KBM-7 (cell line): ENCODE measurements at regions not wholly inside any gene's neighbourhood (a gene's known extent, or its start where the extent isn't known, plus 50 kb on each side); places are given as distances from the start of the nearest gene placed in this dataset.

Source experiments
- DNase-seq: peaks from one replicate; pipeline ENCODE4 v3.0.0-alpha.2; 2015
- in situ Hi-C: fragments of 300-500 bp; cut with MboI; formaldehyde crosslinking; loops from 2 replicates; pipeline ENCODE4 v1.14.3; 2020; ENCODE audit warnings: low sequenced_read_pairs, low pct_unique_long_range_greater_than_20kb, mixed read lengths

- in situ Hi-C loops, result no loop called here
- no peak for DNase-seq
These were observed 106.5 kb downstream of the CDH26 start for GRCh38 chr20:60064554-60065196.

- DNase-seq, result no peak
- in situ Hi-C loops, result no loop called here
These were observed 107.7 kb downstream of the CDH26 start for GRCh38 chr20:60065741-60066437.

GRCh38 chr20:60066438-60066823, 108.2 kb downstream of the CDH26 start:
- in situ Hi-C loops, result no loop called here
- DNase-seq, result no peak

- in situ Hi-C loops, result no loop called here
- no peak for DNase-seq
These were observed 110.3 kb downstream of the CDH26 start for GRCh38 chr20:60068509-60068908.

- in situ Hi-C loops, result no loop called here
These were observed 111.4 kb downstream of the CDH26 start for GRCh38 chr20:60069656-60070055.

GRCh38 chr20:60070791-60071190, 112.6 kb downstream of the CDH26 start:
- DNase-seq, result no peak
- in situ Hi-C loops, result no loop called here

More at GRCh38 chr20:60069656-60070055, 111.4 kb downstream of the CDH26 start:
- no peak for DNase-seq

- DNase-seq, result no peak
- in situ Hi-C loops, result no loop called here
These were observed 113.7 kb downstream of the CDH26 start for GRCh38 chr20:60071965-60072364.

- DNase-seq, result no peak
- in situ Hi-C loops, result no loop called here
These were observed 114.9 kb downstream of the CDH26 start for GRCh38 chr20:60073086-60073485.

- in situ Hi-C loops, result no loop called here
- no peak for DNase-seq
These were observed 115.3 kb downstream of the CDH26 start for GRCh38 chr20:60073504-60073903.

- DNase-seq, result no peak
- in situ Hi-C loops, result no loop called here
These were observed 116.1 kb downstream of the CDH26 start for GRCh38 chr20:60074276-60074675.

- DNase-seq, result no peak
- in situ Hi-C loops, result no loop called here
These were observed 120.4 kb downstream of the CDH26 start for GRCh38 chr20:60078351-60079250.

GRCh38 chr20:60080401-60080800, 122.2 kb downstream of the CDH26 start:
- no peak for DNase-seq
- in situ Hi-C loops, result no loop called here

- in situ Hi-C loops, result no loop called here
These were observed 127.4 kb downstream of the CDH26 start for GRCh38 chr20:60085551-60086132.

GRCh38 chr20:60086821-60087562, 128.8 kb downstream of the CDH26 start:
- in situ Hi-C loops, result no loop called here
- DNase-seq, result no peak

More at GRCh38 chr20:60085551-60086132, 127.4 kb downstream of the CDH26 start:
- DNase-seq, result no peak

GRCh38 chr20:60087563-60088105, 129.4 kb downstream of the CDH26 start:
- in situ Hi-C loops, result no loop called here
- no peak for DNase-seq

- no peak for DNase-seq
- in situ Hi-C loops, result no loop called here
These were observed 130.0 kb downstream of the CDH26 start for GRCh38 chr20:60088236-60088635.

GRCh38 chr20:60090631-60091030, 132.4 kb downstream of the CDH26 start:
- in situ Hi-C loops, result no loop called here
- DNase-seq, result no peak

- in situ Hi-C loops, result no loop called here
- DNase-seq, result no peak
These were observed 133.1 kb downstream of the CDH26 start for GRCh38 chr20:60091305-60091704.

- DNase-seq, result no peak
- in situ Hi-C loops, result no loop called here
These were observed 133.6 kb downstream of the CDH26 start for GRCh38 chr20:60091861-60092260.
